Fibroblast of lung (primary cell): ENCODE measurements at regions not wholly inside any gene's neighbourhood (a gene's known extent, or its start where the extent isn't known, plus 50 kb on each side); places are given as distances from the start of the nearest gene placed in this dataset.

ENCODE experiments used
- EZH2 ChIP-seq: IDR thresholded peaks from 2 replicates; pipeline ENCODE4 v1.5.1; 2012; ENCODE audit warnings: low read length, control low read depth, mild to moderate bottlenecking; ENCODE audit errors: missing control alignments
- TF ChIP-seq, protein P1 (sequence below), 2 donors: IDR thresholded peaks in 1 of 2; conservative IDR thresholded peaks in 1 of 2; 1 replicate in 1 of 2; 2 replicates in 1 of 2; pipeline ENCODE4 v1.5.1; 2011 to 2012; ENCODE audit warnings: low read length in 2 of 2, control low read depth in 1 of 2, inconsistent platforms in 1 of 2, low read depth in 1 of 2, mild to moderate bottlenecking in 1 of 2

GRCh38 chr17:45731459-45731858 lies 52.7 kb upstream of the CRHR1 start:
- TF ChIP-seq, protein P1, sequence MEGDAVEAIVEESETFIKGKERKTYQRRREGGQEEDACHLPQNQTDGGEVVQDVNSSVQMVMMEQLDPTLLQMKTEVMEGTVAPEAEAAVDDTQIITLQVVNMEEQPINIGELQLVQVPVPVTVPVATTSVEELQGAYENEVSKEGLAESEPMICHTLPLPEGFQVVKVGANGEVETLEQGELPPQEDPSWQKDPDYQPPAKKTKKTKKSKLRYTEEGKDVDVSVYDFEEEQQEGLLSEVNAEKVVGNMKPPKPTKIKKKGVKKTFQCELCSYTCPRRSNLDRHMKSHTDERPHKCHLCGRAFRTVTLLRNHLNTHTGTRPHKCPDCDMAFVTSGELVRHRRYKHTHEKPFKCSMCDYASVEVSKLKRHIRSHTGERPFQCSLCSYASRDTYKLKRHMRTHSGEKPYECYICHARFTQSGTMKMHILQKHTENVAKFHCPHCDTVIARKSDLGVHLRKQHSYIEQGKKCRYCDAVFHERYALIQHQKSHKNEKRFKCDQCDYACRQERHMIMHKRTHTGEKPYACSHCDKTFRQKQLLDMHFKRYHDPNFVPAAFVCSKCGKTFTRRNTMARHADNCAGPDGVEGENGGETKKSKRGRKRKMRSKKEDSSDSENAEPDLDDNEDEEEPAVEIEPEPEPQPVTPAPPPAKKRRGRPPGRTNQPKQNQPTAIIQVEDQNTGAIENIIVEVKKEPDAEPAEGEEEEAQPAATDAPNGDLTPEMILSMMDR (conservative IDR thresholded peaks at IDR 0.05 in 1 of 2, IDR thresholded peaks at IDR 0.05 in 1 of 2; ENCODE audit: low read depth in 1 of 2, low read length in 2 of 2): no peak
- TF ChIP-seq EZH2: no peak
